ENCODE measurements at regions not wholly inside any gene's neighbourhood (a gene's known extent, or its start where the extent isn't known, plus 50 kb on each side); places are given as distances from the start of the nearest gene placed in this dataset.

- no peak for DNase-seq (ENCODE audit: low read depth, low spot score)
Measured at GRCh38 chr20:25135031-25135430, 53.1 kb upstream of the VSX1 start.

- no peak for DNase-seq (ENCODE audit: low read depth, low spot score)
Measured at GRCh38 chr20:25136056-25136455, 54.1 kb upstream of the VSX1 start.

- peak; percentile 27 for DNase-seq (ENCODE audit: low read depth, low spot score)
Measured at GRCh38 chr20:25136643-25137559, 55.0 kb upstream of the VSX1 start.

GRCh38 chr20:25139029-25139705, 56.3 kb upstream of the ENTPD6 start:
- no peak for DNase-seq (ENCODE audit: low read depth, low spot score)

GRCh38 chr20:25140968-25141367, 54.5 kb upstream of the ENTPD6 start:
- no peak for DNase-seq (ENCODE audit: low read depth, low spot score)

GRCh38 chr20:25142435-25142834, 53.1 kb upstream of the ENTPD6 start:
- no peak for DNase-seq (ENCODE audit: low read depth, low spot score)

- DNase-seq (ENCODE audit: low read depth, low spot score): no peak
Measured at GRCh38 chr20:25145131-25145530, 50.4 kb upstream of the ENTPD6 start.
